NCI-H2107 treated with DMSO at 0.1 percent for 48 hours (cell line): ENCODE measurements at regions not wholly inside any gene's neighbourhood (a gene's known extent, or its start where the extent isn't known, plus 50 kb on each side); places are given as distances from the start of the nearest gene placed in this dataset.

ENCODE experiments used
- DNase-seq: peaks from one replicate; lab custom pipeline; 2025; ENCODE audit not compliant: unreplicated experiment; lab: John Stamatoyannopoulos, UW

GRCh38 chr3:194279101-194279500 is 72.0 kb downstream of the CPN2 start:
- DNase-seq = no peak

GRCh38 chr3:194279701-194280360 is 71.3 kb downstream of the CPN2 start:
- no peak for DNase-seq

GRCh38 chr3:194280777-194281176 is 70.4 kb downstream of the CPN2 start:
- DNase-seq = no peak

GRCh38 chr3:194281306-194281705 is 69.8 kb downstream of the CPN2 start:
- DNase-seq = no peak

- DNase-seq = no peak
These were observed 69.4 kb downstream of the CPN2 start for GRCh38 chr3:194281766-194282165.

GRCh38 chr3:194282436-194283122 is 68.5 kb downstream of the CPN2 start:
- DNase-seq = no peak

GRCh38 chr3:194283221-194284006 is 67.7 kb downstream of the CPN2 start:
- DNase-seq = no peak

- DNase-seq = no peak
These were observed 66.8 kb downstream of the CPN2 start for GRCh38 chr3:194284351-194284750.

GRCh38 chr3:194285024-194285849 is 65.9 kb downstream of the CPN2 start:
- DNase-seq = no peak

GRCh38 chr3:194285850-194286197 is 65.3 kb downstream of the CPN2 start:
- no peak for DNase-seq

- no peak for DNase-seq
These were observed 64.6 kb downstream of the CPN2 start for GRCh38 chr3:194286375-194287146.

- no peak for DNase-seq
These were observed 63.8 kb downstream of the CPN2 start for GRCh38 chr3:194287374-194287773.

GRCh38 chr3:194287977-194288706 is 63.0 kb downstream of the CPN2 start:
- DNase-seq = no peak
